Stimulated activated CD4-positive, alpha-beta T cell treated with anti-CD3 and anti-CD28 coated beads, TNF-alpha, amount 100 ng/mL, for 48 hours (primary cell): ENCODE measurements at regions not wholly inside any gene's neighbourhood (a gene's known extent, or its start where the extent isn't known, plus 50 kb on each side); places are given as distances from the start of the nearest gene placed in this dataset.
"Not testable (repeated sequence)": the region's sequence is repeated elsewhere in the genome, so short reads cannot be mapped to it uniquely, and the experiment has no call there.

ENCODE experiments used
- DNase-seq, 3 donors: peaks; one replicate each; pipeline ENCODE4 v3.0.0-alpha.2; 2020; ENCODE audit warnings: low read depth in 3 of 3

DNA sequence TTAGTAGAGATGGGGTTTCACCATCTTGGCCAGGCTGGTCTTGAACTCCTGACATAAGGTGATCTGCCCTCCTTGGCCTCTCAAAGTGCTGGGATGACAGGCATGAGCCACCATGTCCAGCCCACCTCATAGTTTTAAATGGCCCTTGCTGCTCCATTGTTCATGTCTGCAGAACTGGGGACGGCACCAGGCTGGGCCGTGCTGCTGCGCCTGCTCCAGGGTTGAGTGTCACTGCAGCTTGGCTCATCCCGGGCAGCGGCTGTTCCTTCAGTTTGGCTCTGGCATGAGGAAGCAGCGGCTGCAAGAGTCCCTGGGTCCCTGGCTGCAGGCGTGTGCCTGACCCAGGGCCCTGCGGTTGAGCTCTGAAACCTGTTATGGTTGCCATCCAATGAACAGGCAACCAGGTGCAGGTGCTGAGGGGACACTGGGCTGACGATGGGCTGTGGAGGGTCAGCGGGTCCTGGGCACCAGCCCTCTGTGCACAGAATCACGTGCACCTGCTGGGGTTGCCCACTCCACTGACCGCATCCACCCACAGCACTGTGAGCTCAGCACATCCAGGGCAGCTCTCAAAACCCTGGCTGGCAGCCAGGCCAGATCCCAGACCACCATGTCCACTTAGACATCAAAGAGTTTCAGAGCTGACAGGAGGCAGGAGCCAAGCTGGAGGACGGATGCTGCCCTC is 70.2 kb upstream of the PPP2R2D start:
- DNase-seq: no peak

DNA sequence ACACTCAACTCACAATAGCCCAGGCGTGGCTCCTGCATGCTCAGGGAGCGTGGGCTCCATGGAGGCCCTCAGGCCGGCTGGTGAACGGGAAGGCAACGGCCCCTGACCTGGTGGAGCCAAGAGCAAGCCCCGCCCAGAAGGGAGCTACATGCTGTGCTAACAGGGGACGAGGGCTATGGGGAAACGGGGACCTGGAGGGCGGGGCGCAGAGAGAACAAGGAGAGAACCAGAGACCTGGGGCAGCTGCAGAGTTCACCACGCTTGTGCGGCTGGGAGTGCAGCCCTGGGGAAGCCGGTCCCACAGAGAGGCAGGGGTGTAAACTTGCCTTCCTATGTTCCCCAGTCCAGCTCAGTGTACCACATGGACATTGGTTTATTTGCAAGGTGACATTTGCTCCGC is 69.2 kb upstream of the PPP2R2D start:
- no peak for DNase-seq

DNA sequence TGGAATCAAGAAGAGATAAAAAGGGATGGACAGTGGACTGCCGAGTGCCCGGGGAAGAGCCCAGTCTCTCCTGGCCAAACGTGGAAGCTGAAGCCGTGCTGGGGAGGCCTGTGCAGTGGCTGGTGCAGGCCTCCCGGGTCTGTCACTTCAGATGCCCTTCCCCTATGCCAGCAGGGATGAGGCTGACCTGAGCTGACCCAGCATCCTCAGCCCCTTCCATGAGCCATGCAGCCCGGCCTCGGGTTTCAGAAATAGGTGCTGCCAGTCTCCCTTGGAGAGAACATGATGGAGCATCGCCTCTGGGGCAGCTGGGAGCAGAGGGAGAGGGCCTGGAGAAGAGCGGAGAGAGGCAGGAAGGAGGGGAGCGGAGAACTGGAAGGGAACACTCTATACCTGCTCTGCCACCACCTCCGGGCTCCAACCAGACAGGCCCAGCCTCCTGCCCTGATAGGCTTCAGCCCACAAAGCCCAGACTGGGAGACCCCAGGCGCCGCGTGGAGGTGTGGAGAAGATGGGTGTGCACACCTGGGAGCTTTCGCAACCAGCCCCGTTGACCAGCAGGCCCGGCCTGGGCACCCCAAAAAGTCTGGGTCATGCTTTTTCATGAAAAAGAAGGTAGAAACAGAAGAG is 68.6 kb upstream of the PPP2R2D start:
- no peak for DNase-seq

DNA sequence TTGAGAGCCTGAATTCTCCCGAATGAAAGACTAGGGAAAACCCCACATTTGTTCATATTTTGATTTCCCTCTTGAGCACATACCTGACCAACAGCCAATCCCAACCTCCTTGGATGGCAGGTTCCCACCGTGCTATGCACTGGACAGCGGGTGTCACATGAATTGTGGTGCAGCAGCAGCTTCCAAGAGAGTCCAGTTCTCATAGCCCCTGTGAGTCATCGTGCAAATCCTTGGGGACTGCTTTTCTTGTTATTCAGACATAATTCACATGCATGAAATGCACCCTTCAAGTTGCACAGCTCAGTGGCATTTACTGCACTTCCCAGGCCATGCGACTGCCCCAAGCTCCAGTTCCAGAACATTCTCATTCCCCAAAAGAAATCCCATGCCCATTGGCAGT is 67.8 kb upstream of the PPP2R2D start:
- no peak for DNase-seq

DNA sequence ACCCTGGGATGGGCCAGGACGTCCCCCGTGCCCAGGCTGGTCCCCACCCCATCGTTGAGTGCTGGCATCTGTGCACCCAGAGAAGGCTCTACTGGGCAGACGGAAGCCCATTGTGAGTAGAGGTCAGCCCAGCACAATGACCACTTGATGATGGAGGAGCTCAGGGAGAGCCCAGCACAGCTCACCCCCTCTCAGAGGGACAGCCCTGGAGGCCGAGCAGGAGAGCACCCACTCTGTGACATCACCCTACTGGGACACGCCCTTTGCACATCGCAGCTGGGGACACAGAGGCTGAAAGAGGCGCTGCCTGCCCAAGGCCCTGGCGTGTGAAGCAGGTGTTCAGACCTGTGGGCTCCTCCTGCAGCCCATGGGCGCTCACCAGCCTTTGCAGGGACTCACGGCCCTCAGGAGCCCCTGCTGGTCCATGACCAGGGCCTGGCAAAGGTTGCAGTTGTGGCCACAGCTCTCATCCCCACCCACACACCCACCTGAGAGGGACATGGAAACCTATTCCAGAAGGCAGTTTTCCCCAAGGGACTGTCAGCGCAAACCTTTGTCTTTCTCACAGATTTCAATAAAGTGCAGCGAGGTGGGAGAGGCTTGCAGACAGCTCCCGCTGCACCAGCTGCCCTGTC is 67.2 kb upstream of the PPP2R2D start:
- no peak for DNase-seq

DNA sequence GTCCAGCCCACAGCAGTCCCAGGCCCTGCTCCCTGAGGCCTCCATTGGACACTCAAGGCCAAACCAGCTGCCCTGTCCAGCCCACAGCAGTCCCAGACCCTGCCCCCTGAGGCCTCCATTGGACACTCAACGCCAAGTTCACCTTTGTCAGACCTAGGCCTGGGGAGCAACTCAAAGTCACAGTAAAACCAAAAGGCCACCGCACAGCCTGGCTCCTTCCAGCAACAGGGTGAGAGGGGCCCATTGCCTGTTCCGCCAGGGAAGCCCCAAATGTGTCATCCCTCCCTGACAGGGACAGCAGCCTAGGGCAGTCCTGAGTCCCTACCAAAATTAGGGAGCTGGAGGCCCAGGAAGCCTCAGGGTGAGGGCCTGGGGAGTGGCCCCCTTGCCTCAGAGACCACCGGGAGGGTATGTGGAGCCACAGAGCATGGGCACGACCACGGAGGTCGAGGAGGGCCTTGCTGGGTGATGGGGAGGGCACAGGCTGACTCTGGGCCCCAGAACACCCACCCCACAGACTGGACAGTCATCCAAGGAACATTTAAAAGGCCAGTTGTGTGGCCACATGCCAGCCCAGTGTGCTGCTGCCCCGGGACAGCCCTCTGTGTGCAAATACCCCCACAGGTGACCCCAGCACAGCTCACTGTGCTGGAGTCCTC is 66.5 kb upstream of the PPP2R2D start:
- DNase-seq: no peak

DNA sequence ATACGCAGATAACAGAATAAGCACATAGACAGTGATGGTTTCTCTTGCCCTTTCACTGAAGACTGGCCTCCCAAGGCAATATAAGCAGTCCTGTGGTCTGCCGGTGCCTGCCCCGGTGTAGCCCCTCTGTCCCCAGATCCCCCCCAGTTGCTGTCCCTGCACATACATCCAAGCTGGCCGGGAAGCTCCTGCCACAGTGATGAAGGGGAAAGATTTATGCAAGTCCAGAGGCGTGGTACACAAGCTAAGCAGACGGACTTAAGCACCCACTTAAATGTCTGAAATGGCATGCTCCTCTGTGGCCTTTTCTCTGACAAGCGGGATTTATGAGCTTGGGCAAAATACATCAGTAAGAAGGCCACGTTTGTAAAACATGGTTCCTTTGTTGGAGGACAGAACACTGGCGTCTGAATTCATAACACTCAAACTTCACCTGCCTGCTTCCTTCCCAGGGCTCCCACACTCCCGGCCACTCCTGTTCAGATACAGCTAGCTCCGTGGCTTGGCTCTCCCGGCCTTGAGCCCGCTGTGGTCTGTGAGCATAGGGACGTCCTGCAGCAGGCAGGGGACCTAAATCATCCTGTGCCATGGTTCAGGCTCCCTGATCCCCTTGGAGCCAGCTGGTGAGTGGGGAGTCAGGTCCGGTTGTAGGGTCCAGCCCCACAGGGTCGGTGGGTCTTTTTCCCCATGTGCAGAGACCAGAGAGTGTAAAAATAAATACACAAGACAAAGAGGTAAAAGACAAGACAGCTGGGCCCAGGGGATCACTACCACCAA is 61.7 kb upstream of the PPP2R2D start:
- DNase-seq: no peak

DNA sequence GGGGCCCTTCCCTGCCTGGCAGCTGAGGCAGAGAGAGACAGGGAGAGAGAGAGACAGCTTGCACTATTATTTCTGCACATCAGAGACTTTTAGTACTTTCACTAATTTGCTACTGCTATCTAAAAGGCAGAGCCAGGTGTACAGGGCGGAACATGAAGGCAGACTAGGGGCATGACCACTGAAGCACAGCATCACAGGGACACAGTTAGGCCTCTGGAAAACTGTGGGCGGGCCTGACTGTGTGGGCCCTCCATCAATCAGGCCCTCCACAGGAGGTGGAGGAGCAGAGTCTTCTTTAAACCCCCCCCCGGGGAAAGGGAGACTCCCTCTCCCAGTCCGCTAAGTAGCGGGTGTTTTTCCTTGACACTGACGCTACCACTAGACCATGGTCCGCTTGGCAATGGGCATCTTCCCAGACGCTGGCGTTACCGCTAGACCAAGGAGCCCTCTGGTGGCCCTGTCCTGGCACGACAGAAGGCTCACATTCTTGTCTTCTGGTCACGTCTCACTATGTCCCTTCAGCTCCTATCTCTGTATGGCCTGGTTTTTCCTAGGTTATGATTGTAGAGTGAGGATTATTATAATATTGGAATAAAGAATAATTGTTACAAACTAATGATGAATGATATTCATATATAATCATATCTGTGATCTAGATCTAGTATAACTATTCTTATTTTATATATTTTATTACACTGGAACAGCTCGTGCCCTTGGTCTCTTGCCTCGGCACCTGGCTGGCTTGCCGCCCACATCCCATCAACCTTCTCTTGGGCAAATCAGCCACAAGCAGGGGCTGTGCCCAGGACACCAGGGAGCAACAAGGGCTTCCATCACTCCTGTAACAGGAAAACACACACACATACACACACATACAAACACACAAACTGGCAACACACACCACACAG is 60.7 kb upstream of the PPP2R2D start:
- DNase-seq: not testable (repeated sequence)

DNA sequence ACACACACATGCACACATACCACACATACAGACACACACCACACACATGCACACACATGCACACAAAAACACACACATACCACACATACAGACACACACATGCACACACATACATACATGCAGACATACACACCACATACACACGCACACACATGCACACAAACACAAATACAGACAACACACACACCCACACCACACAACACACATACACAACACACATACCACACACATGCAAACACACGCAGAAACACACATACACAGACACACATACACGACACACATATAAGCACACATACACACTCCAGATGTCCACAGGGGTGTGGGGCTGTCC is 60.1 kb upstream of the PPP2R2D start:
- DNase-seq: no peak

DNA sequence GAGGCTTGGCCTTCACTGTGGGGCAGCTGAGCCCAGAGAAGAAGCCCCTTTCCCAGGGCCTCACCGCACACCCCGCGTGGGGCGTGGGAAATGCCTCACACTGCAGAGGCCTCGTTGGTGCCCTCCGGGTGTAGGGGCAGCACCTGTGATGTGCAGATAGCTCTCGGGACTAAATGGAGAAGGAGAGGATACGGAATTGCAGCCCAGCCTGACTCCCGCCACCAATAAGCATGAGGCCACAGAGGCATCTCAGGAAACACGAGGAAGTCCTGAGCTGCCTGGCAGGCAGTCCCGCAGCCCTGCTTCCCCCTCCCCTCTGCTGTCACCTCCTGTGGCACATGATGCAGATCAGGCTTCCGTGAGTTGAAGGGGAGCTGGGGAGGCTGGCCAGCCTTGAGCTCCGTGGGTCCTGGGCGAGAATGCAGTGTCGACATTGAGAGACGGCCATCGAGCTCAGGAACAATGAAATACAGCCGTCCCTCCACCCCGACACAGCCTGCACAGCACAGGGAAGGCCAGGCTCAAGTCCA is 59.6 kb upstream of the PPP2R2D start:
- DNase-seq: no peak

DNA sequence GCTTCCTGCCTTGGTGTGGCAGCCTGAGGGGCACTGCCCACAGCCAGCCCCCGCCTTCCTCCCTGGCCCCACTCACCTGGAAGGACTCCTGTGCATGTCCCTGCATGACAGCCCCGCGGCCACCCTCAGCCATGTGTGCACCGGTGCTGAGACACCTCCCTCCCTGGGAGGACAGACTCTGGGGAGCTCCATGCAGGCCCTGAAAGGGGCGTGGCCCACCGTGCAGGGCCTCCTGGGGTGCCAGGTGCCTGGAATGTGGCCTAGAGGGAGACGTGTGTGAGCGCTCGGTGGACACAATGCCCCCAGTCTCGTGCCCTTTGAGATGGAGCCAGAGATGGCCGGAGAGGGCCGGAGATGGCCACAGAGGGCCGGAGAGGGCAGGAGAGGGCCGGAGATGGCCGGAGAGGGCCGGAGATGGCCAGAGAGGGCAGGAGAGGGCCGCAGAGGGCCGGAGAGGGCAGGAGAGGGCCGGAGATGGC is 59.1 kb upstream of the PPP2R2D start:
- no peak for DNase-seq

DNA sequence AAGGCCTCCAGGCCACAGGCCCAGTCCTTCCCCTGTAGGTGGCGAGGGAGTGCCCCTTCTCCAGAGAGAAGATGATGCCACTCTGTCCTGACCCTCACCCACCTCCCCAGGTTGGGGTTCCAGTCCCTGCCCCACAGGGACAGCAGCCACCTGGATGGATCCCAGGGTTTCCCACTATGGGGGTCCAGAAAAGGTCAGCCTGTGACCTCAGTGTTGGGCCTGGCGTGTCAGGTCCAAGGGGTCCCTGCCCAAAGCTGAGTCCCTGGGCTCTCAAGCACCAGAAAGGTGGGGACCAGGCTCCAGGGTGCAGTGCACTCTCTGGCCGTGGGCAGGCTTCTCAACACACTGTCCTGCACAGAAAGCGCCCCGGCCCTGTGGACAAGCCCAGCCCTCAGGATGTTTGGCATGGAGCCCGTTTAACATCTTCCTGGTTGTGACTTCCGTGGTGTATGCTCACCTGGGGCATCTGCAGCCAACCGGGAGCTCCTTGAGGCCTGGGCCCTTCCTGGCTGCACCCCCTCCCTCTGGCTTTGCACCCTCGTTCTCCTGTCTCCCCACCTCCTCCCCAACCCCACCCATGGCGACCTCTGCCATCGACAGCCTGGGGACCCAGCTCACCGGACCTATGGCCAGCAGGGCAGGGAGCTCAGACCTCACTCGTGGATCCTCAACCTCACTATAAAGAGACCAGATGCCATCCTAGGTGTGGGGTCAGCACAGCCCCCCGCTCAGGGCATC is 58.3 kb upstream of the PPP2R2D start:
- DNase-seq: no peak

DNA sequence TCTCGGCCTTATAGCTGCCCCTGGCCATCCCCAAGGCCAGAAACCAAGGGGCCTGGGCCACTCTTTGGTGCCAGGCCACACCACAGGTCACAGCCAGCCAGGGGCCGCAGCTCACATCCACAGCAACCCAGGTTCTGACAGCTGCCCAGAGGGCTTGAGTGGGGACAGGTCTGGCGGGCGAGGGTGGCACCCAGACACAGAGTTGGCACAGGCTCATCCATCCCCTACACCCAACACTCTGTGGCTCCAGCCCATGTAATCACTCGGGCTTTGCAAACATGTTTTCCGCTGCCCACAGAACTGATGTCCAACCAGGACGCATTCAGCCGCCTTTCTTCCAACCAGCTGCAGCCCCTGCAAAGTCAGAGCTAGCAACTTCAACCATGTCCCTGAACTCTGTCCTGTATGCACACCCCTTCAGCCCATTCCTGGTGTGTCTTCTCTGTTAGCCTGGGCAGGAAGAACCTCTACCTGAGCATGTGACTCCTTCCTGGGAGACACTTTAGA is 57.7 kb upstream of the PPP2R2D start:
- no peak for DNase-seq

DNA sequence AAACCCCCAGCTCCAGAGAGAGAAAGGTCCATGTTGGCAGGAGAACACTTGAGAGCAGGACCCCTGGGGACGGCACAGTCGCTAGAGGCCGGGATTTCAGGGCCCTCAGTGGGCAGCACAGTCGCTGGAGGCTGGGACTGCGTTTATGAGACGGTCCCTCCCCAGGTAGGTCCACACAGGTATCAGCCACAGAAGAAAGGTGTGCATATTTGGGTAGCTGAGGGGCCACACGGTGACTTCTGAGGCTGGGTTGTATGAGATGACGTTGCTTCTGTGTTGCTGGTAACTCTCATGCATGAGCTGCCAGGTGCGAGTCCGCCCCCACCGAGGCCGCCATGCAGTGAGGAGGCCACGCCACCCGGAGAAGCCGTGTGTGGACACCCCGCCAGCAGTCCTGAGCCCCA is 56.9 kb upstream of the PPP2R2D start:
- no peak for DNase-seq

DNA sequence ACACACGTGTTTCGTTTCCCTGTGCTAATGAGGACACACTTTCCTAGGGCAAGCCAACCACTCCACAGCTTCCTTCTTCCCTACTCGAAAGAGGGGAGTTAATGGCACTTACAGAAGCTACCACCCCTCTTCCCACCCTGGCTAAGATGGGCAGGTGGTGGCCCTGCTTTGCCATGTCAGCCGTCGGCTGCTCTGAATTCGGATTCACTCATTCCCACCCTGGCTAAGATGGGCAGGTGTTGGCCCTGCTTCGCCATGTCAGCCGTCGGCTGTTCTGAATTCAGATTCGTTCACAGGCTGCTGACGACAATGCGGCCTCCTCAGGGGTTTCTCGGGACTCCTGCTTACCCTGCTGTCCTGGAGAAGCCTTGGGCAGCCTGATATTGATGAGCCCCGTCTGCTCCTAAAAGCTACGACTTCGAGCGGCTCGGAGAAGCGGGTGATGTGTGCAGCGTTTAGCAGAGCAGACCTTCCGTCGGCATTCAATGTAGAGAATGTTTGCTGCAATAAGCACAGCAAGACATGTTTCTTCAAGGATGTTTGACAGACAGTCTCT is 56.2 kb upstream of the PPP2R2D start:
- DNase-seq: no peak

DNA sequence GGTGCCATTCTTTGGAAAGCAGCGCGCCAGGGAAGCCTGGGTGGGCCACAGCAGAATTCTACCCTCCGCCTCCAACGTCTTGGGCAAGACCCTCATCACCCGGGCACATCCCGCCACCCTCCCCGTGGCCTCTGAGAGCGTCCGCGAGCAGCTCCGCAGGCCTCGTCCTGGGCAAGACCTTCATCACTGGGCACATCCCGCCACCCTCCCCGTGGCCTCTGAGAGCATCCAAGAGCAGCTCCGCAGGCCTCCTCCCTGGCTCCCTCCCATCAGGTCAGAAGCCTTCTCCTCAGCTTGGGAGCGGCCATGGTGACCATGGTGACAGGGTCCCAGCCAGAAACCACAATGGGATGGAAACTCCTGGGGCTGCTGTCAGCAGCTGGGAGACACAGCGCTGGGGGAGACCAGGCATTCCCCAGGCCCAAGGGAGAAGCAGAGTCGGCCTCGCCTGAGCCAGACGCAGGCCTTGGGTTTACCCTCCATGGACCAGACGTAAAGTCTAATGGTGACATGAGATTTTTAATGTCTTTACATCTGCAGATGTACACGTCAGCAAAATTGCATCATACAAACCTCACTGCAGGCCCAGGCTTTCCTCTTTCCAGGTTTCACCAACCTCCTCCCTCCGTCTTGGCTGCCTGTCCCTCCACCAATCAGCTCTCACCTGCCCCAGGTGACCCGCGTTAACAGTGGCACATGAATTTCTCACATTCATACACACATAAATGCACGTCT is 55.1 kb upstream of the PPP2R2D start:
- DNase-seq: no peak

DNA sequence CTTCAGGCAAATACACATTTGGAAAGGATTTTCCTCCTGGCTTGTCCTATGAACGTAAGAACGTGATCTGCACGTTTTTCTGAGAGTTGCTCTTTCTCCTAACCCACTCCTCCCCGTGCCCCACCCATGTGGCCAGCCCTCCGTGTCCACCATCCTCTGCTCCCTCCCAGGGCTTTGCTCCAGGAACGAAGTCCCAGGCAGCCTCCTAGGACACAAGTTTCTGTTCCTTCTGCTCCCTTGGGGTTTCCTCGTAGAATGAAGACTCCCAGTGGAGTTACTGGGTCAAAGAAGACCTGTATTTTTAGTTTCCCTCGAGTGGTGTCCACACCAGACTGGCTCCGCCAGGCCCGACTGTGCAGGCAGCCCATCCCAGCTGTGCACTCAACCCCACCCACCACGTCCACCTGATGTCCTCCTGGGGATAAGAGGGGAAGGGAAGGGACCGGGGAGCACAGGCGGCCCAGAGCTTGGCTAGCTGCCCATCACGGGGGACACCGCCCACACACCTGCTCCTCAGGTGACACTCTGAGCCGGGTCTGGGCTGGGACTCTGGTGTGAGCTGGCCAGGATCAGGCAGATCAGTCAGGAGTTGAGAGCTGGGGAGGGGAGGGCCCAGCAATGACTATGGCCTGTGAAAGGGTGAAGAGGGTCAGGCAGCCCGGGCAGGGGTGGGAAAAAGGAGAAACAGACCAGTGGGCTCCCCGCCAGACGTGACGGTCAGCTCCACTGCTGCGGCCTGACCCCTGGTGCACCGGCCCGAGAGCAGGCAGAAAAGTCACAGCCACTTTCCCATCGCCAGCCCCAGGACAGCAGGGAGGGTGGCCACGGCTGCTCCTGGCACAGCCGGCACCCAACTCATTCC is 54.3 kb upstream of the PPP2R2D start:
- DNase-seq: no peak

DNA sequence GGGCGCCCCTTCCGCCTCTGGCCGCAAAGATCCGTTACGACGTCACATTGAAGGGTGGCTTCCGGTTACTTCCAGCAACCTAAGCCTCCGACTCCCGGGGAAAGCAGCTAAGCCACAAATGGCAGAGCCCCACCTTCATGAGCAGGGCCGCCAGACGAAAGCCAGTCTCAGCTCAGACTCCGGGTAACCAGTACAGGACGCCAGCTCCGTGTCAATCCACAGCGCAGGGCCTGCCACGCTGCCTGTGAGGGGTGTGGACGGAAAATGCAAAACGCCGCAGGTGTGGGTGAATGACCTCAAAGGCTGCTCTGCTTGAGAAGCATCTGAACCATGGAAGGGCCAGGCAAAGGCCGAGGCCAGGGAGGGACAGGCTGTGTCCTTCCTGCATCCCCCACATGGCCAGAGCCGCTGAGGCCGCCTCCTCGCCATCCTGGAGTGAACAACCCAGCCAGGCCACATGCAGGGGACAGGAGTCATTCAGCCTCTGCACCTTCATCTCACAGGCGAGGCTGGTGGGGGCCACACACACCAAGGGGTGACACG is 53.5 kb upstream of the PPP2R2D start:
- no peak for DNase-seq
